HCT116 (cell line): ENCODE measurements at regions not wholly inside any gene's neighbourhood (a gene's known extent, or its start where the extent isn't known, plus 50 kb on each side); places are given as distances from the start of the nearest gene placed in this dataset.

Source experiments
- CEBPB ChIP-seq: IDR thresholded peaks from 2 replicates; pipeline ENCODE4 v1.6.1; 2012; ENCODE audit warnings: low read depth
- POLR2AphosphoS5 ChIP-seq: IDR thresholded peaks from 2 replicates; pipeline ENCODE4 v1.6.1; 2011; ENCODE audit warnings: mild to moderate bottlenecking, low read depth, low read length, moderate library complexity
- TF ChIP-seq, protein P1 (sequence below), 3 experiments: fragments of 200-600 bp in 1 of 3; sonication (generic) in 1 of 3; IDR thresholded peaks in 2 of 3; conservative IDR thresholded peaks in 1 of 3; 2 replicates each; pipeline ENCODE4 v1.5.1; 2012 to 2017; ENCODE audit warnings: low read depth in 2 of 3, low read length in 2 of 3, antibody characterized with exemption in 1 of 3, borderline replicate concordance in 1 of 3, control low read depth in 1 of 3, mild to moderate bottlenecking in 1 of 3, mixed read lengths in 1 of 3, mixed run types in 1 of 3, moderate library complexity in 1 of 3; ENCODE audit not compliant: insufficient read depth in 1 of 3

DNA sequence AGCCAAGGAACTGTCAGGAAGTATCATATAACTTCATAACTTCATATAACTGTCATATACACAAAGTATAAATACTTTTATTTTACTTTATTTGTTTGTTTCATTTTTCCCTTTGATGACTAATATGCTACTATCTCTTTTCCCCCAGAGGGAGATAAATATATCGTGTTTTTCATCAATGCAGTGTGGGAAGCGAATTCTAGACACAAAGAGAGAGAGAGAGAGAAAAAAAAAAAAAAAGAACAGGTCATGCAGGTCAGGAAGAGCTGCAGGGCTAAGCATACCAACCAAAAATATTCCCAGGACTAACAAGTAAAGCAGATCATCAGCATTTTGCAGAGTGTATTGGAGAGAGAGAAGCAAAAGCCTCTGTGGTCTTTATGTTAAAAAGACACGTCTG is 1849.2 kb downstream of the STIM2 start:
- TF ChIP-seq, protein P1, sequence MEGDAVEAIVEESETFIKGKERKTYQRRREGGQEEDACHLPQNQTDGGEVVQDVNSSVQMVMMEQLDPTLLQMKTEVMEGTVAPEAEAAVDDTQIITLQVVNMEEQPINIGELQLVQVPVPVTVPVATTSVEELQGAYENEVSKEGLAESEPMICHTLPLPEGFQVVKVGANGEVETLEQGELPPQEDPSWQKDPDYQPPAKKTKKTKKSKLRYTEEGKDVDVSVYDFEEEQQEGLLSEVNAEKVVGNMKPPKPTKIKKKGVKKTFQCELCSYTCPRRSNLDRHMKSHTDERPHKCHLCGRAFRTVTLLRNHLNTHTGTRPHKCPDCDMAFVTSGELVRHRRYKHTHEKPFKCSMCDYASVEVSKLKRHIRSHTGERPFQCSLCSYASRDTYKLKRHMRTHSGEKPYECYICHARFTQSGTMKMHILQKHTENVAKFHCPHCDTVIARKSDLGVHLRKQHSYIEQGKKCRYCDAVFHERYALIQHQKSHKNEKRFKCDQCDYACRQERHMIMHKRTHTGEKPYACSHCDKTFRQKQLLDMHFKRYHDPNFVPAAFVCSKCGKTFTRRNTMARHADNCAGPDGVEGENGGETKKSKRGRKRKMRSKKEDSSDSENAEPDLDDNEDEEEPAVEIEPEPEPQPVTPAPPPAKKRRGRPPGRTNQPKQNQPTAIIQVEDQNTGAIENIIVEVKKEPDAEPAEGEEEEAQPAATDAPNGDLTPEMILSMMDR (IDR thresholded peaks at IDR 0.05 in 2 of 3, conservative IDR thresholded peaks at IDR 0.05 in 1 of 3; ENCODE audit: borderline replicate concordance in 1 of 3, insufficient read depth in 1 of 3, low read depth in 2 of 3, low read length in 2 of 3) = no peak
- no peak for TF ChIP-seq CEBPB
- TF ChIP-seq POLR2AphosphoS5 = no peak
